ENCODE measurements at regions not wholly inside any gene's neighbourhood (a gene's known extent, or its start where the extent isn't known, plus 50 kb on each side); places are given as distances from the start of the nearest gene placed in this dataset.

DNA sequence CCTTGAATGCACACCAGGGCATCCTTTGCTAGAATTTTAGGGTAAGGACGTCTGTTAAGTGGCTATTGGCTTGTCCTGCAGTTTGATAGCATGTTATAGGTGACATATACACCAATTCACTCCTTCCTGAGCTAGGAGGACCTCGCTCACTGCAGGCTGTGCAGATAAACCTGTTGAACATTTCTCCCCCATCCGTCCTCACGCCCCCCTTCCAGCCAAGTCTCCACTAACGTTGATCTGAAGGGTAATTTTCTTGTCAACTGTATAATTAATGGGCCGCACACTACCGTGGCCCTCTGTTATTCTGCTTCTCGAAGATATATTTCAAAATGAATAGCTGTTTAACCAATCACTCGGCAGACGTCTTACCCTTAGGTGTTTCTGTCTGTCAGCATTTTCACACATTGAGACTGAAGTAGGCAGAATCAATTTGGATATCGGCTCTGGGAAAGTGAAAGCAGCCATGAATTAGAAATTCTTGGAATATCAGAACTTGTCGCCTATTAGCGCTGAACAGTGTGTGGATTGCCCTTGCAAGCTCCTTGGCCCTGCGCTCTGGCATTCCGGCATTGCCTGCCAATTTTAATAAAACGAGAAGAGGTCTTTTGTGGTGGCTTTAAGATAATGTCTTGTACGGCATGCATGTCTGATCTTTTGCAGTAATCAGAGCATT, 905.3 kb downstream of the TYW1 start:
- Histone ChIP-seq H3K9me3 (ENCODE audit: insufficient read depth in 2 of 2, low read depth in 1 of 2, low read length in 1 of 2) (no peaks in the 10 kb centered on the region), H3K9ac (replicated peaks in 1 of 4; ENCODE audit: extremely low read depth in 1 of 4, low read depth in 3 of 4, low read length in 3 of 4) (no peak overlapping the region), H3K4me1 (replicated peaks in 1 of 4; ENCODE audit: control insufficient read depth in 3 of 4, insufficient read depth in 4 of 4, low read length in 3 of 4) (no peaks in the 10 kb centered on the region), H3K4me3 (ENCODE audit: extremely low read depth in 1 of 4, insufficient read depth in 2 of 4, low read depth in 3 of 4, low read length in 4 of 4) (no peak overlapping the region), H3K4ac (replicated peaks; ENCODE audit: insufficient read length, low read depth, low read length) (no peak overlapping the region), H4K91ac (replicated peaks; ENCODE audit: insufficient read length, low read length) (no peak overlapping the region), H3K27ac (ENCODE audit: low read depth, low read length) (no peak overlapping the region), H3K23me2 (ENCODE audit: low read depth, low read length) (no peaks in the 10 kb centered on the region), H3K36me3 (ENCODE audit: control insufficient read depth in 2 of 4, insufficient read depth in 4 of 4, low read length in 3 of 4) (no peaks in the 10 kb centered on the region), H2BK120ac (replicated peaks; ENCODE audit: low read depth, low read length) (no peak overlapping the region), H4K8ac (ENCODE audit: extremely low read depth, insufficient read depth, low read length) (no peak overlapping the region), H2BK15ac (ENCODE audit: low read length) (no peak overlapping the region), H2BK20ac (ENCODE audit: low read length) (no peak overlapping the region), H3K79me1 (ENCODE audit: low read depth, low read length) (no peaks in the 10 kb centered on the region), H4K20me1 (replicated peaks in 1 of 2; ENCODE audit: control insufficient read depth in 1 of 2, insufficient read depth in 2 of 2, low read length in 2 of 2) (no peaks in the 10 kb centered on the region), H3K27me3 (replicated peaks in 1 of 4; ENCODE audit: control insufficient read depth in 3 of 4, extremely low read depth in 1 of 4, insufficient read depth in 3 of 4, low read length in 3 of 4) (no peaks in the 10 kb centered on the region), H3K23ac (ENCODE audit: insufficient read length) (no peak overlapping the region), H4K5ac (ENCODE audit: insufficient read length, low read depth, low read length) (no peak overlapping the region), H3K4me2 (ENCODE audit: insufficient read depth in 1 of 2, low read depth in 2 of 2, low read length in 2 of 2) (no peak overlapping the region), H3K14ac (ENCODE audit: insufficient read length) (no peak overlapping the region), H2BK12ac (ENCODE audit: low read depth, low read length) (no peak overlapping the region), H3K56ac (replicated peaks; ENCODE audit: insufficient read length, low read depth, low read length) (no peak overlapping the region), H2AFZ (ENCODE audit: low read length) (no peak overlapping the region), H2AK5ac (ENCODE audit: low read depth, low read length) (no peak overlapping the region), H2BK5ac (ENCODE audit: low read depth, low read length) (no peak overlapping the region), H3K18ac (ENCODE audit: extremely low read depth, low read length) (no peak overlapping the region), H3K79me2 (ENCODE audit: control insufficient read depth in 1 of 2, insufficient read depth in 2 of 2, low read length in 2 of 2) (no peaks in the 10 kb centered on the region)
- WGBS, 2 experiments (ENCODE audit: extremely low coverage in 1 of 2, insufficient coverage in 1 of 2, insufficient read length in 1 of 2, insufficient replicate concordance in 2 of 2, low coverage in 1 of 2, low lambda C conversion rate in 2 of 2, missing lambda C conversion rate in 1 of 2), result 91% methylated on average over 17 of the region's 17 CpGs; no CpG with 5 or more reads in 1 of the 2 experiments
- no peak for DNase-seq (ENCODE audit: low read depth in 1 of 2, low spot score in 2 of 2)
- POLR2A ChIA-PET (ENCODE audit: partially characterized antibody), result no interaction called here
- FAIRE-seq, result no peak
- CTCF ChIA-PET (ENCODE audit: partially characterized antibody), result interaction anchor here (0.9 to 1.1 kb wide), 2 partner anchors 17 to 20 kb away, joined by 3 to 4 read pairs; no protein-coding TSS in a partner anchor
- no peak for TF ChIP-seq BCL11A (IDR thresholded peaks at IDR 0.05; ENCODE audit: low read depth in 2 of 2, low read length in 2 of 2)
- no peak for TF ChIP-seq CBX5 (IDR thresholded peaks at IDR 0.05; ENCODE audit: low read depth, low read length)
- no peak for TF ChIP-seq CEBPB (IDR thresholded peaks at IDR 0.05; ENCODE audit: low read depth, low read length)
- no peak for TF ChIP-seq SP4 (IDR thresholded peaks at IDR 0.05; ENCODE audit: low read length)
- TF ChIP-seq SIRT6 (IDR thresholded peaks at IDR 0.05; ENCODE audit: low read length), result no peak
- TF ChIP-seq CREB1 (IDR thresholded peaks at IDR 0.05), result no peak

Measured in H1 (cell line).